ENCODE measurements at regions not wholly inside any gene's neighbourhood (a gene's known extent, or its start where the extent isn't known, plus 50 kb on each side); places are given as distances from the start of the nearest gene placed in this dataset.

GRCh38 chr4:114306946-114307345, 291.7 kb upstream of the UGT8 start:
- DNase-seq (ENCODE audit: extremely low read depth, low read depth), result no peak

GRCh38 chr4:114310296-114310925, 288.2 kb upstream of the UGT8 start:
- no peak for DNase-seq (ENCODE audit: extremely low read depth, low read depth)
- no peak for TF ChIP-seq CTCF (IDR thresholded peaks at IDR 0.05; ENCODE audit: low read depth, low read length)

More at GRCh38 chr4:114306946-114307345, 291.7 kb upstream of the UGT8 start:
- TF ChIP-seq CTCF (IDR thresholded peaks at IDR 0.05; ENCODE audit: low read depth, low read length), result no peak

GRCh38 chr4:114311787-114312186, 286.8 kb upstream of the UGT8 start:
- DNase-seq (ENCODE audit: extremely low read depth, low read depth), result no peak
- TF ChIP-seq CTCF (IDR thresholded peaks at IDR 0.05; ENCODE audit: low read depth, low read length), result no peak

- no peak for DNase-seq (ENCODE audit: extremely low read depth, low read depth)
- TF ChIP-seq CTCF (IDR thresholded peaks at IDR 0.05; ENCODE audit: low read depth, low read length), result no peak
Observed at GRCh38 chr4:114312338-114312737, 286.3 kb upstream of the UGT8 start.

GRCh38 chr4:114316789-114317188, 281.8 kb upstream of the UGT8 start:
- no peak for DNase-seq (ENCODE audit: extremely low read depth, low read depth)

GRCh38 chr4:114317564-114317963, 281.0 kb upstream of the UGT8 start:
- no peak for DNase-seq (ENCODE audit: extremely low read depth, low read depth)
- no peak for TF ChIP-seq CTCF (IDR thresholded peaks at IDR 0.05; ENCODE audit: low read depth, low read length)

More at GRCh38 chr4:114316789-114317188, 281.8 kb upstream of the UGT8 start:
- no peak for TF ChIP-seq CTCF (IDR thresholded peaks at IDR 0.05; ENCODE audit: low read depth, low read length)

GRCh38 chr4:114318309-114318708, 280.3 kb upstream of the UGT8 start:
- peak; percentile 61 for DNase-seq (ENCODE audit: extremely low read depth, low read depth)
- TF ChIP-seq CTCF (IDR thresholded peaks at IDR 0.05; ENCODE audit: low read depth, low read length), result no peak
